ENCODE measurements at regions not wholly inside any gene's neighbourhood (a gene's known extent, or its start where the extent isn't known, plus 50 kb on each side); places are given as distances from the start of the nearest gene placed in this dataset.

GRCh38 chr7:130878785-130879184 is 144.8 kb upstream of the KLF14 start:
- DNase-seq (ENCODE audit: low read depth in 2 of 3, low spot score in 1 of 3): no peak

GRCh38 chr7:130879191-130879590 is 145.2 kb upstream of the KLF14 start:
- no peak for DNase-seq (ENCODE audit: low read depth in 2 of 3, low spot score in 1 of 3)

- DNase-seq (ENCODE audit: low read depth in 2 of 3, low spot score in 1 of 3): no peak
Measured at GRCh38 chr7:130880668-130881067, 146.7 kb upstream of the KLF14 start.

- no peak for DNase-seq (ENCODE audit: low read depth in 2 of 3, low spot score in 1 of 3)
Measured at GRCh38 chr7:130881091-130881798, 147.2 kb upstream of the KLF14 start.

- no peak for DNase-seq (ENCODE audit: low read depth in 2 of 3, low spot score in 1 of 3)
Measured at GRCh38 chr7:130881799-130882141, 147.8 kb upstream of the KLF14 start.

- no peak for DNase-seq (ENCODE audit: low read depth in 2 of 3, low spot score in 1 of 3)
Measured at GRCh38 chr7:130882396-130882795, 148.4 kb upstream of the KLF14 start.

- DNase-seq (ENCODE audit: low read depth in 2 of 3, low spot score in 1 of 3): no peak
Measured at GRCh38 chr7:130883928-130884327, 149.9 kb upstream of the KLF14 start.

- DNase-seq (ENCODE audit: low read depth in 2 of 3, low spot score in 1 of 3): no peak
Measured at GRCh38 chr7:130884437-130885417, 150.7 kb upstream of the KLF14 start.

- DNase-seq (ENCODE audit: low read depth in 2 of 3, low spot score in 1 of 3): no peak
Measured at GRCh38 chr7:130886438-130887135, 152.6 kb upstream of the KLF14 start.

- DNase-seq (ENCODE audit: low read depth in 2 of 3, low spot score in 1 of 3): no peak
Measured at GRCh38 chr7:130887182-130887956, 153.4 kb upstream of the KLF14 start.

- DNase-seq (ENCODE audit: low read depth in 2 of 3, low spot score in 1 of 3): no peak
Measured at GRCh38 chr7:130887957-130888371, 154.0 kb upstream of the KLF14 start.

- no peak for DNase-seq (ENCODE audit: low read depth in 2 of 3, low spot score in 1 of 3)
Measured at GRCh38 chr7:130888468-130888867, 154.5 kb upstream of the KLF14 start.

GRCh38 chr7:130890176-130891020 is 156.4 kb upstream of the KLF14 start:
- DNase-seq (ENCODE audit: low read depth in 2 of 3, low spot score in 1 of 3): no peak

- no peak for DNase-seq (ENCODE audit: low read depth in 2 of 3, low spot score in 1 of 3)
Measured at GRCh38 chr7:130891254-130892094, 157.5 kb upstream of the KLF14 start.

GRCh38 chr7:130893441-130893894 is 159.5 kb upstream of the KLF14 start:
- DNase-seq (ENCODE audit: low read depth in 2 of 3, low spot score in 1 of 3): no peak

- DNase-seq (ENCODE audit: low read depth in 2 of 3, low spot score in 1 of 3): no peak
Measured at GRCh38 chr7:130894146-130894908, 160.3 kb upstream of the KLF14 start.

- no peak for DNase-seq (ENCODE audit: low read depth in 2 of 3, low spot score in 1 of 3)
Measured at GRCh38 chr7:130894909-130895750, 161.1 kb upstream of the KLF14 start.
